ENCODE measurements at regions not wholly inside any gene's neighbourhood (a gene's known extent, or its start where the extent isn't known, plus 50 kb on each side); places are given as distances from the start of the nearest gene placed in this dataset.

DNA sequence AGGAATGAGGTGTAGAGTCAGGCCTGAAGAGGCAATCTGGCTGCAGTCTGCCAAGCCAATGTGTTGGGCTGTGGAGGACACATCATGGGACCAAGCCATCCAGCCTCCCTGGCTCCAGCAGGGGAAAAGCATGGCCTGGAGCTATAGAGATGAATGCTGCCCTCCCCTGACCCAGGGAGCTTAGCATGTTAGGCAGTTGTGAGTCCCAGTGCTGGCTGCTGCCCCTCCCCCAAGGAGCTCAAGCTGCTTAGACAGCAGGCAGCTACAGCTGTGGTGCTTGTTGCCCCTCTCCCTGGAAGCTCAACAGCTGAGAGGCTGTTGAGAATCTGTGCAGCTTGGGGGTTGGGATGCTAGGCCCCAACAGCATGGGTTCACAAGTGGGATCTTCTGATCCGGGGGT, 85.6 kb upstream of the DNAJC19 start:
- Histone ChIP-seq H3K9me3 (no peaks in the 10 kb centered on the region), H3K4me3 (ENCODE audit: low read depth in 1 of 2, low read length in 1 of 2) (no peak overlapping the region), H3K36me3 (no peaks in the 10 kb centered on the region), H3K27me3 (no peaks in the 10 kb centered on the region), H3K4me1 (ENCODE audit: control insufficient read depth in 1 of 2, insufficient read depth in 1 of 2, low read depth in 1 of 2, low read length in 1 of 2) (no peaks in the 10 kb centered on the region), H3K27ac (no peak overlapping the region)
- TF ChIP-seq, protein P1, sequence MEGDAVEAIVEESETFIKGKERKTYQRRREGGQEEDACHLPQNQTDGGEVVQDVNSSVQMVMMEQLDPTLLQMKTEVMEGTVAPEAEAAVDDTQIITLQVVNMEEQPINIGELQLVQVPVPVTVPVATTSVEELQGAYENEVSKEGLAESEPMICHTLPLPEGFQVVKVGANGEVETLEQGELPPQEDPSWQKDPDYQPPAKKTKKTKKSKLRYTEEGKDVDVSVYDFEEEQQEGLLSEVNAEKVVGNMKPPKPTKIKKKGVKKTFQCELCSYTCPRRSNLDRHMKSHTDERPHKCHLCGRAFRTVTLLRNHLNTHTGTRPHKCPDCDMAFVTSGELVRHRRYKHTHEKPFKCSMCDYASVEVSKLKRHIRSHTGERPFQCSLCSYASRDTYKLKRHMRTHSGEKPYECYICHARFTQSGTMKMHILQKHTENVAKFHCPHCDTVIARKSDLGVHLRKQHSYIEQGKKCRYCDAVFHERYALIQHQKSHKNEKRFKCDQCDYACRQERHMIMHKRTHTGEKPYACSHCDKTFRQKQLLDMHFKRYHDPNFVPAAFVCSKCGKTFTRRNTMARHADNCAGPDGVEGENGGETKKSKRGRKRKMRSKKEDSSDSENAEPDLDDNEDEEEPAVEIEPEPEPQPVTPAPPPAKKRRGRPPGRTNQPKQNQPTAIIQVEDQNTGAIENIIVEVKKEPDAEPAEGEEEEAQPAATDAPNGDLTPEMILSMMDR (IDR thresholded peaks at IDR 0.05): no peak

DNA sequence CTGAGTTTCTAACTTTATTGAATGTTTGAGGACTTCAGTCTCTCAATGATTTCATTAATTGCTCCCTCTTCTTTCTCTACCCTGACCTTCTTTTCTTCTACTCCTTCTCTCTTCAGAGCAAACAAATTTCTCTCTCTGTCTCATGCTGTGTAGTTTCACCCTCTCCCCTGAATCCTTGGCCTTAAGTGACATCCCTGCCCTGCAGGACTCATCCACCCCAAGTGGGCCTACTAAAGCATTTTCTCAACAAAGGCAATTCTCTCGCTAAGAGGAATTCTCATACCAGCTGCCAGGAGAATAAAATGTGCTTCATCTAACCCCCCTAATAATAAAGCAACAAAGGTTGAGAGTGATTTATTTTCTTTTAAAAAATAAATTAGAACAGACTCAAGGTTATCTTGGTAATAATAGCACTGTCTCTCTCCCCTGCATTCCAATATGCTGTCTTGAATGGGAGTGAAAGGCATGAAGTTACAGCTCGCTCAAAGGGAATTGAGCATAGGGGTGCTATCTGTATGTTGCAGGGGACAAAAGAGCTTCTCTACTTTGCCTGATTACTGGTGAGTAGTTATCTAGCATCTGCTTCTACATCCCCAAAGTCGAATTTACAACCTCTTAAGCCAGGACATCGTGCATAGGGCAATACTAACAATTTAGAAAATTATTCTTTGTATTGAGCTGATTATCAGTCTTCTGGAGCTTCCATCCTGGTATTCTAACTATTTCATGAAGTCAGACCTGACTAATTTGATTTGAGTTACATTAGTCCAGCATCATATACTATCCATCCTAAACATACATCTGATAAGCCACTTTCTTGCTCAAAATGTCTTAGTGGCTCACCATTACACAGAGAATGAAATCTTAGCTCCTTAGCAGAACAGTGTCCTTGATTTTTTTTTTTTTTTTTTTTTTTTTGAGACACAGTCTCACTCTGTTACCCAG, 76.9 kb upstream of the DNAJC19 start:
- Histone ChIP-seq H3K9me3 (no peaks in the 10 kb centered on the region), H3K36me3 (no peaks in the 10 kb centered on the region), H3K4me3 (ENCODE audit: low read depth in 1 of 2, low read length in 1 of 2) (no peak overlapping the region), H3K27ac (no peak overlapping the region), H3K4me1 (ENCODE audit: control insufficient read depth in 1 of 2, insufficient read depth in 1 of 2, low read depth in 1 of 2, low read length in 1 of 2) (no peaks in the 10 kb centered on the region), H3K27me3 (no peaks in the 10 kb centered on the region)
- TF ChIP-seq, protein P1 (IDR thresholded peaks at IDR 0.05): no peak

DNA sequence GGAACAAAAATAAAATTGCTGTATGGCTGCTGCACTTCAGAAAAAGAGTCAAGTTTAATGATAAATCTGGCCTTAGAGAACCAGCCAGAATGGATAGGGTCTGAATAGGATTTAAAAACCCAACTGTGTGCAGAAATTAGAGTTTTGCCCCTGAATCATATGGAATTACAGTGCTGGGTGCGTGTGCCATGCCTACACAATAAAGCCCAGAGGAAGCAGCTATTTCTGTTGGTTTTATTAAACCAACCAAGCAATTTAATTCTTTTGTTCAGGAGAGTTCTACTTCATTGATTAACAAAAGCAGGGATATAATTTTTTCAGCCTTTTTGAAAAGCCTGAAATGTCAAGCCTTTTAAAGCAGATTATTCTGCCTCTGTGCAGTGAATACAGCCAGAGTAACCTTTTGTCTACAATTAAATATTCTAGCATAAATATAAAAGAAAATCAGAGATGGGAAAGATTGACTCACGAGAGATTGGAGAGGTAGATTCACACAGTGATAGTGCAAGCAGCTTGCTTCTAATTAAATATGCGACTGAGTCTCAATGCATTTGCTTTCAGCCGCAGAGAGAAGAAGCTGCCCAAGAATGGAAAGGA, 66.7 kb upstream of the DNAJC19 start:
- TF ChIP-seq, protein P1 (IDR thresholded peaks at IDR 0.05): no peak
- Histone ChIP-seq H3K27me3 (no peaks in the 10 kb centered on the region), H3K9me3 (no peaks in the 10 kb centered on the region), H3K4me3 (ENCODE audit: low read depth in 1 of 2, low read length in 1 of 2) (no peak overlapping the region), H3K36me3 (no peaks in the 10 kb centered on the region), H3K27ac (no peak overlapping the region), H3K4me1 (ENCODE audit: control insufficient read depth in 1 of 2, insufficient read depth in 1 of 2, low read depth in 1 of 2, low read length in 1 of 2) (no peaks in the 10 kb centered on the region)

DNA sequence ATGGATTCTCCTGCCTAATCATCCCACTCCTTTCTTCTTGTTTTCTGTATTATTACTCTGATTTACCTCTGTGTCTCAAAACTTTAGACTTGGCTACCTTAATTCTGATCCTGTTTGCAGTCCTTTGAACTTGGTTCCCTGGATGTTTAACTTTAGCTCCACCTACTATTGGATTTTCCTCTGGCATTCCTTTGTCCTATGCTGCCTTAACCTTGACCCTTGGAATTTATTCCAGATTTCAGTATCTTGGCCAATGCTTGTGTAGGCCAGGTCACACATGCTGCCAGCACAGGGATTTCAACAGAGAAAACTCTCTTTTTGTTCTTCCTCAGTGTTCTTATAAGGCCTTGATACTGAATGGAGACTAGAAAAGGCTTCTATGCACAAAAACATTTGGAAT, 65.0 kb upstream of the DNAJC19 start:
- no peaks in the 10 kb centered on the region for H3K9me3 ChIP-seq
- TF ChIP-seq, protein P1 (IDR thresholded peaks at IDR 0.05): no peak
- no peaks in the 10 kb centered on the region for H3K27me3 ChIP-seq
- H3K4me1 ChIP-seq (ENCODE audit: control insufficient read depth in 1 of 2, insufficient read depth in 1 of 2, low read depth in 1 of 2, low read length in 1 of 2): no peaks in the 10 kb centered on the region
- no peak overlapping the region for H3K27ac ChIP-seq
- no peaks in the 10 kb centered on the region for H3K36me3 ChIP-seq
- no peak overlapping the region for H3K4me3 ChIP-seq (ENCODE audit: low read depth in 1 of 2, low read length in 1 of 2)

DNA sequence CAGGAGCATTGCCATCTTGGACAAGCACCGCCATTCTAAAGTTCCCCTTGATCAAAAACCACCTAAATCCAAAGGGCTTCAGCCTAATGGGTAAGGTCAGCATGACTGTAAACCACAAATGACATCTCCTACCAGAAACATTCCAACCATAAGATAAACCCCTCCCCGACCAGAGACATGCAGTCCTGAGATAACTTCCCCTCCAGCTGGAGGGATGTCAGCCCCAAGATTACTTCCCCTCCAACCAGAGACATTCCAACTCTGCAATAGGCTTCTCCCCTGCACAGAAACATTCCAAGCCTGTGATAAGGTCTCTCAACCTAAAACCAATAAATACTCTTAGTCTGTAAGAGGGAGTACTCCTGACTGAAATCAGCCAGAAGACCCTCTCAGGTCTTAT, 62.7 kb upstream of the DNAJC19 start:
- Histone ChIP-seq H3K4me3 (ENCODE audit: low read depth in 1 of 2, low read length in 1 of 2) (no peak overlapping the region), H3K27me3 (no peaks in the 10 kb centered on the region), H3K27ac (no peak overlapping the region), H3K4me1 (ENCODE audit: control insufficient read depth in 1 of 2, insufficient read depth in 1 of 2, low read depth in 1 of 2, low read length in 1 of 2) (no peaks in the 10 kb centered on the region), H3K9me3 (no peaks in the 10 kb centered on the region), H3K36me3 (no peaks in the 10 kb centered on the region)
- TF ChIP-seq, protein P1 (IDR thresholded peaks at IDR 0.05): no peak
